Neuron (in vitro differentiated cells): ENCODE measurements at regions not wholly inside any gene's neighbourhood (a gene's known extent, or its start where the extent isn't known, plus 50 kb on each side); places are given as distances from the start of the nearest gene placed in this dataset.

Source experiments
- H2AFZ ChIP-seq: one replicate; pipeline ENCODE4 v1.6.1; 2013; ENCODE audit warnings: low read depth, mild to moderate bottlenecking, inconsistent platforms, low read length, moderate library complexity
- H3K27me3 ChIP-seq: one replicate; pipeline ENCODE4 v1.6.1; 2013; ENCODE audit warnings: low read length; ENCODE audit not compliant: insufficient read depth
- H3K36me3 ChIP-seq: one replicate; pipeline ENCODE4 v1.6.1; 2013; ENCODE audit warnings: low read length; ENCODE audit not compliant: insufficient read depth
- H3K4me1 ChIP-seq: one replicate; pipeline ENCODE4 v1.6.1; 2013; ENCODE audit warnings: low read length; ENCODE audit not compliant: insufficient read depth
- H3K4me3 ChIP-seq: 2 replicates; pipeline ENCODE4 v1.5.1; 2013; ENCODE audit warnings: mild to moderate bottlenecking, low read length, moderate library complexity
- H3K9me3 ChIP-seq: one replicate; pipeline ENCODE4 v1.6.1; 2013; ENCODE audit warnings: low read length

GRCh38 chr16:86378128-86378527, 132.2 kb upstream of the FOXF1 start:
- Histone ChIP-seq H3K27me3 (peaks cover 28% of the 10 kb centered on the region), H3K4me3 (no peak overlapping the region), H2AFZ (no peak overlapping the region), H3K9me3 (no peaks in the 10 kb centered on the region), H3K36me3 (no peaks in the 10 kb centered on the region), H3K4me1 (no peaks in the 10 kb centered on the region)

GRCh38 chr16:86378831-86379504, 131.4 kb upstream of the FOXF1 start:
- Histone ChIP-seq H2AFZ (no peak overlapping the region), H3K36me3 (no peaks in the 10 kb centered on the region), H3K27me3 (peaks cover 31% of the 10 kb centered on the region), H3K4me1 (no peaks in the 10 kb centered on the region), H3K4me3 (no peak overlapping the region), H3K9me3 (no peaks in the 10 kb centered on the region)

GRCh38 chr16:86379505-86379846, 130.9 kb upstream of the FOXF1 start:
- no peak overlapping the region for H3K4me3 ChIP-seq

GRCh38 chr16:86380030-86380429, 130.3 kb upstream of the FOXF1 start:
- no peaks in the 10 kb centered on the region for H3K9me3 ChIP-seq
- H3K4me1 ChIP-seq: no peaks in the 10 kb centered on the region
- no peaks in the 10 kb centered on the region for H3K36me3 ChIP-seq
- H3K27me3 ChIP-seq: peaks cover 34% of the 10 kb centered on the region
- H2AFZ ChIP-seq: no peak overlapping the region
- H3K4me3 ChIP-seq: no peak overlapping the region

More at GRCh38 chr16:86379505-86379846, 130.9 kb upstream of the FOXF1 start:
- no peaks in the 10 kb centered on the region for H3K9me3 ChIP-seq
- no peak overlapping the region for H2AFZ ChIP-seq
- H3K27me3 ChIP-seq: peaks cover 33% of the 10 kb centered on the region
- no peaks in the 10 kb centered on the region for H3K4me1 ChIP-seq
- no peaks in the 10 kb centered on the region for H3K36me3 ChIP-seq

- Histone ChIP-seq H3K27me3 (peaks cover 35% of the 10 kb centered on the region), H3K4me1 (no peaks in the 10 kb centered on the region), H3K4me3 (no peak overlapping the region)
These were observed 128.8 kb upstream of the FOXF1 start for GRCh38 chr16:86381491-86381890.

GRCh38 chr16:86382067-86382773, 128.1 kb upstream of the FOXF1 start:
- Histone ChIP-seq H3K4me3 (no peak overlapping the region), H3K36me3 (no peaks in the 10 kb centered on the region), H3K9me3 (no peaks in the 10 kb centered on the region), H3K27me3 (peaks cover 38% of the 10 kb centered on the region), H3K4me1 (no peaks in the 10 kb centered on the region), H2AFZ (no peak overlapping the region)

More at GRCh38 chr16:86381491-86381890, 128.8 kb upstream of the FOXF1 start:
- no peaks in the 10 kb centered on the region for H3K9me3 ChIP-seq
- no peak overlapping the region for H2AFZ ChIP-seq
- no peaks in the 10 kb centered on the region for H3K36me3 ChIP-seq

DNA sequence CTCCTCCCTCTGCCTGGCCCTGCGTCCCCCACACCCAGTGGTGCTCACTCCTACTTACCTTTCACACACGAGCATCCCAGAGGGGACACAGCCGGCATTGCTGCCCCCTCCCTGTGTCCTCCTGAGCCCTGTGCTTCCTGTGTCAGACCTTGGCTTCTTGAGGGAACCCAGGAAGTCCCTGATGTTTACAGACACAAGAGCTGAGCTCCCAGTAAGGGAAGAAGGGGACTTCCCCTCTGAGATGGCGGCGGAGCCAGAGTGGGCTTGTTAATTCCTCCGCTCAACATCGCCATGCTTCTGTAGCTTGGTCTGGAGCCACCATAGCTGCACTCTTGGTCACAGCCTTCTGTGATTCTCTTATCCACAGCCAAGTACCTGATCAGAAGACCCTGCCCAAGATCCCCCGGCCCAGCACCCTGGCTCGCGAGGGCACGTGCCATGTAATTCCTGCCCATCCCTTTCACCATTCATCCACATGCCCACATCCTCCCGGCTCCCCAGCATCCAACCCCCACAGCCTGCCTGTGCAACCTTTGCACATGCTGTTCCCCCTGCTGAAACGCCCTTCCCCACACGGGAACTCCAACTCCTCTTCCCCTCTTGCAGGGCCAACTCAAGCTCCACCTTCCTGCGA, 127.4 kb upstream of the FOXF1 start:
- H3K4me3 ChIP-seq: no peak overlapping the region
- no peaks in the 10 kb centered on the region for H3K36me3 ChIP-seq
- no peak overlapping the region for H2AFZ ChIP-seq
- H3K9me3 ChIP-seq: no peaks in the 10 kb centered on the region
- H3K27me3 ChIP-seq: peaks cover 31% of the 10 kb centered on the region
- no peaks in the 10 kb centered on the region for H3K4me1 ChIP-seq

DNA sequence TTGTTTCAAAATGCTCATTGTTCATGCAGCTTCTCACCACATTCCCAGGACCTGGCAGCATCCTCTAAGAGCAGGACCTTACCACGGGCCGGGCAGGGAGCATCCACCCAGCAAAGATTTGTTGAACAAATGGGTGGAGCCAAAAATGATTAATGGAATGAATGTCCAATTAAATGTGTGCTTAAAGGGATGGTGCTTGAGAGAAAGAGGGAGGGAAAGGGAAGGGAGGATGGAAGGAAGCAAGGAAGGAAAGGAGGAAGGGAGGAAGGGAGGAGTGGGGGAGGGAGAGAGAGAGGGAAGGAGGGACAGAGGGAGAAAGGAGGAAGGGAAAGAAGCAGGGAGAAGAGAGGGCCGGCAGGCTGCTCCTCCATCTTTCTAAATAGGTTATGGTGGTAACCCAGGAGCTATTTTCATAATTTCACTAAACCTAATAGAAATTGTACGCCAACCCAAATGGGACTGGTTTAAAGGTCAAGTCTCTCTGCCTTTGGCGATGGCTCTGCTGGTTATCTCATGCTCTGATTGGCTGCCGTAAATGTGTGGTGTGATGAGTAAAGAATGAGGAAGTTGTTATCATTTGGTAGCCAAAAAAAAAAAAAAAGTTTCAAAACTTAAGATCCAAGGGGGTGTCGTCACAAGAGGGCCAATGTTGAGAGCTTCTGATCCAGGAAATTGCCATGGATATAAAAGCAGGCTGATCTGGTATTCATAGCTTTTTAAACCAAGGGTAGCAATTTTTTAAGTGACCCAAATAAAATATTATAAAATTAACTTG, 126.7 kb upstream of the FOXF1 start:
- Histone ChIP-seq H3K4me3 (no peak overlapping the region), H3K27me3 (peaks cover 29% of the 10 kb centered on the region), H3K4me1 (no peaks in the 10 kb centered on the region), H2AFZ (no peak overlapping the region), H3K36me3 (no peaks in the 10 kb centered on the region), H3K9me3 (no peaks in the 10 kb centered on the region)

- no peaks in the 10 kb centered on the region for H3K9me3 ChIP-seq
- H3K36me3 ChIP-seq: no peaks in the 10 kb centered on the region
- no peak overlapping the region for H2AFZ ChIP-seq
- H3K4me3 ChIP-seq: no peak overlapping the region
- peaks cover 29% of the 10 kb centered on the region for H3K27me3 ChIP-seq
- no peaks in the 10 kb centered on the region for H3K4me1 ChIP-seq
These were observed 126.1 kb upstream of the FOXF1 start for GRCh38 chr16:86384263-86384649.

DNA sequence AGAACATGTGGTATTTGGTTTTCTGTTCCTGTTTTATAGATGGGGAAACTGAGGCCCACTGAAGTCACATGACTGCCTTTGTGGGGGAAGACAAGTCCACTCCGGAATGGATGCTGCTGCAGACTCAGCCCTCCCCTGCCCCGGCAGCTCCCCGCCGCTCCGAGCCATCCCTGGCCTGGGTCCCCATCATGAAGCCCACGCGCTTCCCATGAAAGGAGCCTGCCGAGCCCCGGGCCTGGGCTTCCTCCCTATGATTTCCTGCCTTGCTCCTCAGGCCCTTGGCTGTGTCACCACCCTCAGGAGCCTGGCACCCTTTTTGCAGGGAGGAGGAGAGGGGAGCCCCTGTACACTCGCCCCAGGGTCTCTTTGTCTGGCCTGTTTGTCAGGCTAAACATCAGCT, 125.3 kb upstream of the FOXF1 start:
- Histone ChIP-seq H2AFZ (no peak overlapping the region), H3K4me3 (no peak overlapping the region), H3K9me3 (no peaks in the 10 kb centered on the region), H3K4me1 (no peaks in the 10 kb centered on the region), H3K36me3 (no peaks in the 10 kb centered on the region), H3K27me3 (peaks cover 23% of the 10 kb centered on the region)

DNA sequence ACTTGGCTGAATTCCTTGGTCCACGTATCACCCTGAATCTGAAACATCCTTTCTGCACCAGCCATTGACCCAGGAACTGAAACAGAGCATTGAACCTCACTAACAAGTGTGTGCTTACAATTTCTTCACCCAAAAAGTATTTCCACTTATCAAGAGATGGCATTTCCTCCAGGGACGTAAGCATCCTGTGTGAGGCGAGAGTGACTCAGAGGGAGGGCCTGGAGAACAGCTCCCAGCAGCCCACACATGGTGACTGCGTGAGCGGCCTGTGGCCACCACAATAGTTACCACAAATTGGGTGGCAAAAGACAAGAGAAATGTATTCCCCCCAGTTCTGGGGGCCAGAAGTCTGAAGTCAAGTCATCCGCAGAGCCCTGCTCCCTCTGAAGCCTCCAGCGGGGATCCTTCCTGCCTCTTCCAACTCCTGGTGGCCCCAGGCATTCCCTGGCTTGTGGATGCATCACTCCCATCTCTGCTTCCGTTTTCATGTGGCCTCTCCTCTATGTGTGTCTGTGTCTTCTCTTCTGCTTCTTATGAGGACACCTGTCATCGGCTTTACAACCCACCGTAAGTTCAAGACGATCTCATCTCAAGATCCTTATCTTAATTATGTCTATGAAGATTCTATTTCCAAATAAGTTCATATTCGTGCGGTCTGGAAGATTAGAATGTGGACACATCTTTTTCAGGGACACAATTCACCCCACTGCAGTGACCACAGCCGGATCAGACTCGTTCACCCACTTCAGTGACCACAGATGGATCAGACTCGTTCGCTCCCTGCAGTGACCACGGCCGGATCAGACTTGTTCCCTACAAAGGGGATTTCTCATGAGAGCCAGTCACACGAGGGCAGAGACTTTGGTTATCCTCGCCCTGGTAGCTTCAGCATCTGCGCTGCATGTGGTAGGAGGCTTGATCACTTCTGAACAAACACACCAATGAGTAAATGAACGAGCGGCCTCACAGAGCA, 122.6 kb upstream of the FOXF1 start:
- Histone ChIP-seq H3K4me1 (no peaks in the 10 kb centered on the region), H3K27me3 (peaks cover 18% of the 10 kb centered on the region)

GRCh38 chr16:86388976-86389375, 121.4 kb upstream of the FOXF1 start:
- H3K4me1 ChIP-seq: no peaks in the 10 kb centered on the region
- H3K36me3 ChIP-seq: no peaks in the 10 kb centered on the region
- H2AFZ ChIP-seq: no peak overlapping the region
- H3K27me3 ChIP-seq: peaks cover 12% of the 10 kb centered on the region
- no peaks in the 10 kb centered on the region for H3K9me3 ChIP-seq
- no peak overlapping the region for H3K4me3 ChIP-seq

More for the DNA sequence above, 122.6 kb upstream of the FOXF1 start:
- Histone ChIP-seq H3K9me3 (no peaks in the 10 kb centered on the region), H3K4me3 (no peak overlapping the region), H2AFZ (no peak overlapping the region), H3K36me3 (no peaks in the 10 kb centered on the region)
